Sigmoid colon (tissue), 6 donors: ENCODE measurements at regions not wholly inside any gene's neighbourhood (a gene's known extent, or its start where the extent isn't known, plus 50 kb on each side); places are given as distances from the start of the nearest gene placed in this dataset.

Experiments
- DNase-seq: peaks from one replicate; pipeline ENCODE4 v3.0.0-alpha.2; 2019
- H3K27ac ChIP-seq, 4 donors: fragments of 200-600 bp; sonication (generic); one replicate each; pipeline ENCODE4 v1.5.1; 2016 to 2019; ENCODE audit warnings: mild to moderate bottlenecking in 1 of 4
- H3K27me3 ChIP-seq, 3 donors: fragments of 200-600 bp; sonication (generic); one replicate each; pipeline ENCODE4 v1.5.1; 2019; ENCODE audit warnings: mild to moderate bottlenecking in 1 of 3
- H3K36me3 ChIP-seq, 4 donors: fragments of 200-600 bp; sonication (generic); one replicate each; pipeline ENCODE4 v1.5.1; 2016 to 2019
- H3K4me1 ChIP-seq, 4 donors: fragments of 200-600 bp; sonication (generic); one replicate each; pipeline ENCODE4 v1.5.1; 2017 to 2019
- H3K4me3 ChIP-seq, 4 donors: fragments of 200-600 bp; sonication (generic); one replicate each; pipeline ENCODE4 v1.5.1; 2017 to 2019; ENCODE audit warnings: mild to moderate bottlenecking in 2 of 4, moderate library complexity in 1 of 4
- H3K9me3 ChIP-seq, 4 donors: fragments of 200-600 bp in 3 of 4; sonication (generic) in 3 of 4; one replicate each; pipeline versions ENCODE4 v1.5.1 to v1.6.1; 2013 to 2019
- CTCF ChIP-seq, 4 experiments: fragments of 450-650 bp in 3 of 4; fragments of 200-600 bp in 1 of 4; IDR thresholded peaks; one replicate each; pipeline ENCODE4 v1.5.1; 2016 to 2019; ENCODE audit warnings: antibody characterized with exemption in 4 of 4, mild to moderate bottlenecking in 3 of 4, moderate library complexity in 2 of 4
- EP300 ChIP-seq, 4 donors: sonication (generic); formaldehyde crosslinking; IDR thresholded peaks; one replicate each; pipeline ENCODE4 v1.6.1; 2017; ENCODE audit warnings: antibody characterized with exemption in 4 of 4
- POLR2A ChIP-seq, 2 donors: fragments of 450-650 bp; IDR thresholded peaks; one replicate each; pipeline ENCODE4 v1.6.1; 2016; ENCODE audit warnings: antibody characterized with exemption in 2 of 2, mild to moderate bottlenecking in 2 of 2, moderate library complexity in 2 of 2
- POLR2AphosphoS5 ChIP-seq, 4 donors: sonication (generic); formaldehyde crosslinking; IDR thresholded peaks; one replicate each; pipeline ENCODE4 v1.6.1; 2017; ENCODE audit warnings: antibody characterized with exemption in 4 of 4
- WGBS, 2 donors: extraction: QIAGEN DNeasy Blood & Tissue Kit; methylation state at CpG; one replicate each; pipeline ENCODE4 v1.1.7; 2013; 5-methylcytosine and 5-hydroxymethylcytosine counted together
- intact Hi-C: fragments of 100-400 bp; cut with DNase I; formaldehyde crosslinking; loops from one replicate; pipeline ENCODE4 v1.15.1; 2023
- donor health status: healthy with polysubstance abuse.
- donor health status: healthy.

GRCh38 chr9:7481570-7481969 lies 318.0 kb downstream of the DMAC1 start:
- Histone ChIP-seq H3K4me1 (no peaks in the 10 kb centered on the region), H3K9me3 (no peaks in the 10 kb centered on the region)
- intact Hi-C loops = no loop called here

GRCh38 chr9:7479300-7479699 lies 320.3 kb downstream of the DMAC1 start:
- 89 to 90% methylated on average over 4 of the region's 4 CpGs for WGBS, 2 donors
- Histone ChIP-seq H3K4me1 (no peaks in the 10 kb centered on the region), H3K27me3 (no peaks in the 10 kb centered on the region), H3K9me3 (no peaks in the 10 kb centered on the region), H3K4me3 (no peak overlapping the region), H3K36me3 (no peaks in the 10 kb centered on the region), H3K27ac (no peak overlapping the region)
- DNase-seq = no peak
- intact Hi-C loops = no loop called here
- TF ChIP-seq CTCF (IDR thresholded peaks at IDR 0.05) (no peak), POLR2AphosphoS5 (IDR thresholded peaks at IDR 0.05) (no peak), POLR2A (IDR thresholded peaks at IDR 0.05) (no peak), EP300 (IDR thresholded peaks at IDR 0.05) (no peak)

More at GRCh38 chr9:7481570-7481969, 318.0 kb downstream of the DMAC1 start:
- Histone ChIP-seq H3K36me3 (no peaks in the 10 kb centered on the region), H3K27ac (no peak overlapping the region), H3K27me3 (no peaks in the 10 kb centered on the region), H3K4me3 (no peak overlapping the region)
- no peak for DNase-seq
- TF ChIP-seq EP300 (IDR thresholded peaks at IDR 0.05) = no peak
- no peak for TF ChIP-seq CTCF (IDR thresholded peaks at IDR 0.05)

- Histone ChIP-seq H3K9me3 (no peaks in the 10 kb centered on the region), H3K36me3 (no peaks in the 10 kb centered on the region), H3K4me3 (no peak overlapping the region), H3K27ac (no peak overlapping the region), H3K27me3 (no peaks in the 10 kb centered on the region), H3K4me1 (no peaks in the 10 kb centered on the region)
- intact Hi-C loops = no loop called here
- DNase-seq = no peak
- TF ChIP-seq EP300 (IDR thresholded peaks at IDR 0.05) = no peak
- no peak for TF ChIP-seq CTCF (IDR thresholded peaks at IDR 0.05)
- TF ChIP-seq POLR2AphosphoS5 (IDR thresholded peaks at IDR 0.05) = no peak
- no peak for TF ChIP-seq POLR2A (IDR thresholded peaks at IDR 0.05)
- WGBS, 2 donors = 57 to 81% methylated on average over 2 of the region's 2 CpGs
Measured at GRCh38 chr9:7478646-7479045, 320.9 kb downstream of the DMAC1 start.

- Histone ChIP-seq H3K27ac (no peak overlapping the region), H3K27me3 (no peaks in the 10 kb centered on the region), H3K4me1 (no peaks in the 10 kb centered on the region), H3K36me3 (no peaks in the 10 kb centered on the region), H3K4me3 (no peak overlapping the region), H3K9me3 (no peaks in the 10 kb centered on the region)
- no peak for DNase-seq
- intact Hi-C loops = no loop called here
- WGBS, 2 donors = 81 to 86% methylated on average over 2 of the region's 2 CpGs
- TF ChIP-seq POLR2AphosphoS5 (IDR thresholded peaks at IDR 0.05) (no peak), POLR2A (IDR thresholded peaks at IDR 0.05) (no peak), EP300 (IDR thresholded peaks at IDR 0.05) (no peak), CTCF (IDR thresholded peaks at IDR 0.05) (no peak)
Measured at GRCh38 chr9:7467186-7467585, 332.4 kb downstream of the DMAC1 start.

GRCh38 chr9:7461791-7462190 lies 337.8 kb downstream of the DMAC1 start:
- WGBS, 2 donors = 91 to 92% methylated on average over 4 of the region's 4 CpGs
- H3K4me3 ChIP-seq = no peak overlapping the region
- H3K4me1 ChIP-seq = peaks cover 0 to 5% (median 2%) of the 10 kb centered on the region in 4 donors
- H3K27ac ChIP-seq = no peak overlapping the region
- H3K27me3 ChIP-seq = no peaks in the 10 kb centered on the region
- intact Hi-C loops = no loop called here
- no peaks in the 10 kb centered on the region for H3K9me3 ChIP-seq
- H3K36me3 ChIP-seq = no peaks in the 10 kb centered on the region
- TF ChIP-seq POLR2A (IDR thresholded peaks at IDR 0.05) (no peak), EP300 (IDR thresholded peaks at IDR 0.05) (no peak), CTCF (IDR thresholded peaks at IDR 0.05) (no peak), POLR2AphosphoS5 (IDR thresholded peaks at IDR 0.05) (no peak)
- DNase-seq = no peak
